Activated CD4-positive, alpha-beta T cell treated with anti-CD3 and anti-CD28 coated beads for 36 hours (primary cell): ENCODE measurements at regions not wholly inside any gene's neighbourhood (a gene's known extent, or its start where the extent isn't known, plus 50 kb on each side); places are given as distances from the start of the nearest gene placed in this dataset.
A peak's percentile ranks its signal among the peaks of the same experiment; 100 is the strongest.

ENCODE experiments used
- ATAC-seq: fragments of 200-7000 bp; cut with Tn5 transposase; one replicate; pipeline ENCODE4 v1.10.0; 2021; ENCODE audit warnings: mild to moderate bottlenecking, moderate library complexity
- CTCF ChIA-PET: fragments of 350-600 bp; sonication (Branson Sonifier 250); formaldehyde crosslinking; loops from one replicate; lab custom pipeline; 2021; ENCODE audit warnings: antibody characterized with exemption; lab: Charles Lee
- POLR2A ChIA-PET: fragments of 350-600 bp; sonication (Branson Sonifier 250); formaldehyde crosslinking; loops from one replicate; lab custom pipeline; 2021; ENCODE audit warnings: antibody characterized with exemption, inconsistent platforms; lab: Charles Lee
- DNase-seq: peaks from one replicate; pipeline ENCODE4 v3.0.0-alpha.2; 2020
- H3K27ac Mint-ChIP-seq: one replicate; pipeline ENCODE4 v1.8.0; 2021; ENCODE audit warnings: mixed read lengths
- H3K27me3 Mint-ChIP-seq: one replicate; pipeline ENCODE4 v1.8.0; 2021; ENCODE audit warnings: mixed read lengths
- H3K36me3 Mint-ChIP-seq: one replicate; pipeline ENCODE4 v1.8.0; 2021; ENCODE audit warnings: low read depth, mixed read lengths
- H3K4me1 Mint-ChIP-seq: one replicate; pipeline ENCODE4 v1.8.0; 2021; ENCODE audit warnings: mixed read lengths
- H3K4me3 Mint-ChIP-seq: one replicate; pipeline ENCODE4 v1.8.0; 2021; ENCODE audit warnings: mild to moderate bottlenecking, moderate library complexity, mixed read lengths
- H3K9me3 Mint-ChIP-seq: one replicate; pipeline ENCODE4 v1.8.0; 2021; ENCODE audit warnings: low read depth, mixed read lengths
- intact Hi-C, 2 experiments: fragments of 100-400 bp; cut with DNase I in 1 of 2; cut with micrococcal nuclease in 1 of 2; formaldehyde crosslinking; loops; one replicate each; pipeline versions ENCODE4 v1.14.2 to v1.15.1; 2022 to 2024; cut with DNase I, micrococcal nuclease

GRCh38 chrX:39244147-39244546, 442.9 kb downstream of the MID1IP1 start:
- no peak overlapping the region for H3K4me3 Mint-ChIP-seq
- peak; percentile 44 for ATAC-seq
- intact Hi-C loops = loop anchor here (5.0 to 10.0 kb wide), 2 partner anchors 37 to 479 kb away; no protein-coding TSS in a partner anchor

GRCh38 chrX:39245024-39245423, 443.8 kb downstream of the MID1IP1 start:
- Mint-ChIP-seq H3K4me1 (peaks cover 12% of the 10 kb centered on the region), H3K4me3 (no peak overlapping the region), H3K9me3 (no peaks in the 10 kb centered on the region), H3K27me3 (no peaks in the 10 kb centered on the region), H3K27ac (no peak overlapping the region), H3K36me3 (no peaks in the 10 kb centered on the region)
- intact Hi-C loops = loop anchor here in 1 of 2 experiments (10.0 kb wide), 1 partner anchor 480 kb away; no protein-coding TSS in a partner anchor
- DNase-seq = no peak
- no peak for ATAC-seq
- ChIA-PET POLR2A (no interaction called here), CTCF (no interaction called here)

More at GRCh38 chrX:39244147-39244546, 442.9 kb downstream of the MID1IP1 start:
- no peaks in the 10 kb centered on the region for H3K27me3 Mint-ChIP-seq
- ChIA-PET POLR2A (no interaction called here), CTCF (no interaction called here)
- DNase-seq = no peak
- H3K9me3 Mint-ChIP-seq = no peaks in the 10 kb centered on the region
- no peak overlapping the region for H3K27ac Mint-ChIP-seq
- no peaks in the 10 kb centered on the region for H3K36me3 Mint-ChIP-seq
- H3K4me1 Mint-ChIP-seq = peaks cover 12% of the 10 kb centered on the region

DNA sequence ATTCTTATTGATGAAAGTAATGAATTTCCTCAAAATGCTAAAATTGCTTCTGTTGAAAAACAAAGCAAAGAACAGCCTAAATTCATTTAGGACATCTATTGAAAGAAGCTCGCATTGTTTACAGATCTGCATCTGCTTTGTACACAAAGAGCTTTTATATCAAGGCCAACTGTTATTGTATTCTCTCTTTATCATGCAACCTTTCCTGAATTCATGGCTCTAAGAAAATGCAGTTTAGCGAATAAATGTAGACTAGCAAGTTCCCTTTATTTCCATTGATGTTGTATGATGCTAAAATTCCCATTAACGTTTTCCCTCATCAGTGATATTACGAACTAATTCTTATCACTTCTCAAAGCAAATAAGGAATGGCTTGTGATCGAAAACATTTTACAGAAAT, 446.3 kb downstream of the MID1IP1 start:
- Mint-ChIP-seq H3K9me3 (peaks cover 3% of the 10 kb centered on the region), H3K27ac (no peak overlapping the region), H3K4me1 (peaks cover 25% of the 10 kb centered on the region), H3K36me3 (no peaks in the 10 kb centered on the region), H3K27me3 (no peaks in the 10 kb centered on the region), H3K4me3 (no peak overlapping the region)
- DNase-seq = no peak
- no peak for ATAC-seq
- ChIA-PET POLR2A (no interaction called here), CTCF (interaction anchor here (1.3 kb wide), 1 partner anchor 88 kb away, joined by 3 read pairs; no protein-coding TSS in a partner anchor)
- intact Hi-C loops = loop anchor here in 1 of 2 experiments (10.0 kb wide), 1 partner anchor 483 kb away; no protein-coding TSS in a partner anchor

- H3K4me1 Mint-ChIP-seq = peaks cover 31% of the 10 kb centered on the region
- DNase-seq (no peak), ATAC-seq (no peak)
- peaks cover 2% of the 10 kb centered on the region for H3K36me3 Mint-ChIP-seq
- intact Hi-C loops = loop anchor here in 1 of 2 experiments (10.0 kb wide), 1 partner anchor 484 kb away; no protein-coding TSS in a partner anchor
- POLR2A ChIA-PET = no interaction called here
- no peak overlapping the region for H3K4me3 Mint-ChIP-seq
- H3K9me3 Mint-ChIP-seq = peaks cover 4% of the 10 kb centered on the region
- H3K27ac Mint-ChIP-seq = no peak overlapping the region
- no peaks in the 10 kb centered on the region for H3K27me3 Mint-ChIP-seq
- CTCF ChIA-PET = interaction anchor here (1.5 kb wide), 1 partner anchor 13 kb away, joined by 4 read pairs; no protein-coding TSS in a partner anchor
These were observed 447.1 kb downstream of the MID1IP1 start for GRCh38 chrX:39248330-39248729.

DNA sequence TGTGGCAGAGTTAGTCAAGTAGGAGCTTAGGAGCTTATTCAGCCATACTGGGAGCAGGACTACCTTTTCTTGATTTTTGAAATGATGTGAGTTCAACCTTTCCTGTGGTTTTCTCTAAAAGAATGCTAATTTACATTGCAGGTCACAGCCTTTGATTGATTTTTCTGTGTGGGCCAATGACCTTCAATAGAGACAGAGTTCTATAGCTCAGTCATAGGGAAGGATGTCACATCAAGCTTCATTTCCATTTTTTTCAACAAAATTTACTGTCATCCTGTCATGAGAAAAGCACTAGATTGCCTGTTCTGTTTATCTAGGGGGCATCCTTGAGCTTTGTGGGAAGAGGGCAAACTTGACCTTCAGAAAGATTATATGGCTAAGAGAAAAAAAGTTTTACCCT, 448.7 kb downstream of the MID1IP1 start:
- Mint-ChIP-seq H3K4me1 (peaks cover 40% of the 10 kb centered on the region), H3K27me3 (no peaks in the 10 kb centered on the region), H3K4me3 (no peak overlapping the region), H3K27ac (peak overlapping the region; percentile 11), H3K9me3 (peaks cover 4% of the 10 kb centered on the region), H3K36me3 (peaks cover 4% of the 10 kb centered on the region)
- DNase-seq (no peak), ATAC-seq (peak; percentile 26)
- intact Hi-C loops = loop anchor here in 1 of 2 experiments (10.0 kb wide), 1 partner anchor 485 kb away; no protein-coding TSS in a partner anchor
- POLR2A ChIA-PET = no interaction called here
- CTCF ChIA-PET = interaction anchor here (0.7 to 1.4 kb wide), 4 partner anchors 12 to 178 kb away, joined by 3 to 5 read pairs (median 3); no protein-coding TSS in a partner anchor

DNA sequence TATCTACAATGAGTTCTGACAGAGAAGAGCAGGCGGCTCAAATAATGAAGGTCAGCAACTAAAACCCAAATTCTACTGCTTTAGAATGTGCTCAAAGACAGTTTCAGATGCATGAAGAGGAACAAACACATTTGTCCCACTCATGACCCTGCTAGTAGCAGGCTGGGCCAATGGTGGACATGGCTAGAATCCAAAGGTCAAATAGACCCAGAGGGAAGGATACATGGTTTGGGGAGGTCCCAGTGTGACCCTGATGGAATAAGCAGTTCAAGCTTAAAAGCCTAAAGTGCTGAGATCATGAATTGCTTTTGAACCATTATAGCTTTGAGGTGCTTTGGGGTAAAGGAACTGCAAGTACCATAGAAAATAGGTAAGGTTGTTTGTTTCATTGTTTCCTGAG, 450.7 kb downstream of the MID1IP1 start:
- Mint-ChIP-seq H3K9me3 (peaks cover 4% of the 10 kb centered on the region), H3K4me1 (peaks cover 40% of the 10 kb centered on the region), H3K27me3 (no peaks in the 10 kb centered on the region), H3K4me3 (no peak overlapping the region), H3K27ac (no peak overlapping the region), H3K36me3 (peaks cover 4% of the 10 kb centered on the region)
- ChIA-PET POLR2A (no interaction called here), CTCF (no interaction called here)
- intact Hi-C loops = no loop called here
- ATAC-seq = no peak
- no peak for DNase-seq

DNA sequence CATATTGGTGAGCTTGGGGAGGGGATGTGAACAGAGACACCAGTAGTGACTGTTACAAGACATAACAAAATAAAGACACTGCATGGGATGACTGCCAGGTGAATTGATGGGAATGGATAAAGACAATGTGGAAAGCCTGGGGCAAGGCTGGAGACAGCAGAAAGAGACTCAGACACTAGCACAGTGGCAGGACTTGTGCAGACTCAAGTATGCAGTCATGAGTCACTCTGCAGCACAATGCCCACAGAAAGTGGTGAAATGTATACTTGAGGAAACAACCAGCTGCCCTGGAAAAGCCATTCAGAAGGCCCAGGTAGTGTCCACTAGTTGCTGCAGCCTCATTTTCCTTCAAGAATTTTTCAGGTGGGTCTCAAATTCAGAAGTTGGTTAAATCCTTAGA, 452.3 kb downstream of the MID1IP1 start:
- peak; percentile 74 for ATAC-seq

GRCh38 chrX:39258331-39258730, 457.1 kb downstream of the MID1IP1 start:
- Mint-ChIP-seq H3K4me3 (no peak overlapping the region), H3K9me3 (no peaks in the 10 kb centered on the region), H3K36me3 (peaks cover 2% of the 10 kb centered on the region), H3K27ac (no peak overlapping the region), H3K27me3 (no peaks in the 10 kb centered on the region), H3K4me1 (peaks cover 35% of the 10 kb centered on the region)
- POLR2A ChIA-PET = no interaction called here
- intact Hi-C loops = no loop called here
- DNase-seq (no peak), ATAC-seq (no peak)
- CTCF ChIA-PET = interaction anchor here (1.3 kb wide), 1 partner anchor 10 kb away, joined by 3 read pairs; no protein-coding TSS in a partner anchor

More for the DNA sequence above, 452.3 kb downstream of the MID1IP1 start:
- ChIA-PET CTCF (interaction anchor here (0.6 to 1.7 kb wide), 2 partner anchors 13 to 249 kb away, joined by 4 to 5 read pairs; no protein-coding TSS in a partner anchor), POLR2A (no interaction called here)
- intact Hi-C loops = no loop called here
- H3K4me3 Mint-ChIP-seq = no peak overlapping the region
- H3K27me3 Mint-ChIP-seq = no peaks in the 10 kb centered on the region
- H3K36me3 Mint-ChIP-seq = peaks cover 4% of the 10 kb centered on the region
- H3K27ac Mint-ChIP-seq = no peak overlapping the region
- peak; percentile 13 for DNase-seq
- H3K9me3 Mint-ChIP-seq = peaks cover 4% of the 10 kb centered on the region
- H3K4me1 Mint-ChIP-seq = peaks cover 40% of the 10 kb centered on the region

DNA sequence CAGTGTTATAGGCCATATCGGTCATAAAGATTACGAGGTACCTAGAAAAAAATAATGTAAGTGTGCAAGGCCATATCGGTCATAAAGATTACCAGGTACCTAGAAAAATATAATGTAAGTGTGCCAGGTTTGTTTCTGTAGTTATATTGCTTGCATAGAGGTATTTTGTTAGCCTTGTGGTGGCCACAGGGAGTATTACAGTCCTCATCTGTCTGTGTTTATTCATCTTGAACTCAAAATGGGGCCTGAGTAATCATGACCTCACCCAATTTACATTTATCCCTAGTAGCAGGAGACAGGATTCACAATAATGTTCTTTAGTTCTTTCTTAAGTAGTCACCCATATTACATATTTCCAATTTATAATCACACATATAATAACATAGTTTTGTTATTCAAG, 459.7 kb downstream of the MID1IP1 start:
- DNase-seq = no peak
- intact Hi-C loops = loop anchor here (5.0 to 10.0 kb wide), 6 partner anchors 66 to 594 kb away; no protein-coding TSS in a partner anchor
- no peak overlapping the region for H3K27ac Mint-ChIP-seq
- no peak overlapping the region for H3K4me3 Mint-ChIP-seq
- ChIA-PET CTCF (interaction anchor here (0.6 to 1.3 kb wide), 5 partner anchors 12 to 824 kb away, joined by 3 to 4 read pairs (median 3); no protein-coding TSS in a partner anchor), POLR2A (no interaction called here)
- peak; percentile 57 for ATAC-seq
- H3K36me3 Mint-ChIP-seq = peaks cover 6% of the 10 kb centered on the region
- peaks cover 46% of the 10 kb centered on the region for H3K4me1 Mint-ChIP-seq
- no peaks in the 10 kb centered on the region for H3K9me3 Mint-ChIP-seq
- no peaks in the 10 kb centered on the region for H3K27me3 Mint-ChIP-seq

DNA sequence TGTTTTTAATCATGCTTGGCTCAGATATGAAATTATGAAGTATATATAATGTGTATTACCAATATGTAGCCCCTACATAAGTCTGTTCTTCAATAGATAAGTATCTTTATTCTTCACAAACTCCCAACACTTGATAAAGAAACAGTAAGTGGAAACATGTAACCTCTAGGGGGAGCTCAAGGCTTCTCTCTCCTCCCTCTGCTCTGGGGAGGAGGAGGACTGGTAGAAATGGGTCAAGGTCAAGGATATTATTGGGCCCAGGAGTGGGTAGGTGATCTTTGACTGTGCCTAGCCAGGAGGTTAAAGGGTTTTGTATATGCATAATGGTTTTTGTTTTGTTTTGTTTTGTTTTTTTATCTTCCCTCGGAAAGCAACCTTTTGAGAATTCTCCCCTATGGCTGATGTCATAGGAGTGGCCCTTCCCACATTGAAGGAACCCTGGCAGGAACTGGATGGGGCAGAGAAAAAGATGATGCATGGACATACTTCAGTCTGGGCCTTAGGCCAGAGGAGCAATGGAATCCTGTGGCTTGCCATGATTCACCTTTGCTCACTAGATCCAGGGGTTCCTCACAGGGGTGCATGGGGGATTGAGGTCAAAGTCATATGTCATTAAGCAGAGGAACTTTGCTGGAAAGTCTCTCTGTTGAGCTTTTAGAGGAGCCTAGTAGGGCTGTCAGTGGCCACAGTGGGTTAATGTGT, 460.3 kb downstream of the MID1IP1 start:
- POLR2A ChIA-PET = no interaction called here

DNA sequence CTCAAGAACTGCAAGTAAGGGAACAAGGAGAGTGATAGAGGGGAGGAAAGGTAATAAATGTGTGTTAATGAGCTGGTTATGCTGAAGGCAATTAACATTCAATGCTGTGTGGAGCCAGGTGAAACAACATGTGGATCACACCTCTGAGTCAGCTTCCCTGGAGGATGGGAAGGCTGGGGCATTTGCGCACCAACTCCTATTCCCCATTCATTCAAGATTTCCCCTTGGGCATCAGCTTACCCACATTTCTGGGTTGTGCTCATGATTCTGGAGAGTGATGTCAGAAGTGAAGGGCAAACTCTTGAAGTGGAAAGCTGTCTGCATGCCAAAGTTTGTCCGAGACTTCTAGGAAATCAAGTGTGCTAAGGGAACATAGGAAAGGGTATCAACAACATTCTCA, 461.4 kb downstream of the MID1IP1 start:
- CTCF ChIA-PET = interaction anchor here (0.5 to 2.0 kb wide), 4 partner anchors 13 to 458 kb away, joined by 3 to 7 read pairs (median 4); no protein-coding TSS in a partner anchor
- H3K27ac Mint-ChIP-seq = peak overlapping the region; percentile 69
- no peak overlapping the region for H3K4me3 Mint-ChIP-seq
- no peaks in the 10 kb centered on the region for H3K27me3 Mint-ChIP-seq
- POLR2A ChIA-PET = interaction anchor here (0.6 to 0.8 kb wide), 2 partner anchors 65 to 69 kb away, joined by 3 to 6 read pairs; no protein-coding TSS in a partner anchor
- H3K9me3 Mint-ChIP-seq = no peaks in the 10 kb centered on the region
- peak; percentile 9 for DNase-seq
- H3K4me1 Mint-ChIP-seq = peaks cover 62% of the 10 kb centered on the region
- ATAC-seq = no peak
- H3K36me3 Mint-ChIP-seq = peaks cover 12% of the 10 kb centered on the region
- intact Hi-C loops = loop anchor here (2.0 to 10.0 kb wide), 7 partner anchors 65 to 592 kb away; no protein-coding TSS in a partner anchor

More for the DNA sequence above, 460.3 kb downstream of the MID1IP1 start:
- Mint-ChIP-seq H3K9me3 (no peaks in the 10 kb centered on the region), H3K27ac (peak overlapping the region; percentile 32), H3K27me3 (no peaks in the 10 kb centered on the region), H3K36me3 (peaks cover 12% of the 10 kb centered on the region), H3K4me3 (no peak overlapping the region), H3K4me1 (peaks cover 52% of the 10 kb centered on the region)
- intact Hi-C loops = loop anchor here (2.0 to 10.0 kb wide), 7 partner anchors 66 to 593 kb away; no protein-coding TSS in a partner anchor
- ATAC-seq (peak; percentile 78), DNase-seq (peak; percentile 25)
- CTCF ChIA-PET = interaction anchor here (0.6 to 1.6 kb wide), 6 partner anchors 12 to 824 kb away, joined by 3 to 7 read pairs (median 4); no protein-coding TSS in a partner anchor
